Hindlimb muscle (tissue), 1 donor: ENCODE measurements at regions not wholly inside any gene's neighbourhood (a gene's known extent, or its start where the extent isn't known, plus 50 kb on each side); places are given as distances from the start of the nearest gene placed in this dataset.

ENCODE experiments used
- DNase-seq: peaks from one replicate; pipeline ENCODE4 v3.0.0-alpha.2; 2013

GRCh38 chr10:4136121-4136520 is 351.1 kb upstream of the KLF6 start:
- DNase-seq, result no peak

GRCh38 chr10:4132216-4132556 is 347.2 kb upstream of the KLF6 start:
- DNase-seq, result no peak

- DNase-seq, result no peak
Observed at GRCh38 chr10:4131407-4132215, 346.6 kb upstream of the KLF6 start.

GRCh38 chr10:4130685-4131084 is 345.7 kb upstream of the KLF6 start:
- no peak for DNase-seq

GRCh38 chr10:4129866-4130477 is 345.0 kb upstream of the KLF6 start:
- no peak for DNase-seq

GRCh38 chr10:4127518-4128315 is 342.7 kb upstream of the KLF6 start:
- no peak for DNase-seq

- no peak for DNase-seq
Observed at GRCh38 chr10:4125776-4126175, 340.8 kb upstream of the KLF6 start.

GRCh38 chr10:4121502-4122380 is 336.7 kb upstream of the KLF6 start:
- no peak for DNase-seq

GRCh38 chr10:4120096-4120853 is 335.3 kb upstream of the KLF6 start:
- DNase-seq, result no peak

GRCh38 chr10:4119107-4119506 is 334.1 kb upstream of the KLF6 start:
- DNase-seq, result no peak

- no peak for DNase-seq
Observed at GRCh38 chr10:4117604-4118003, 332.6 kb upstream of the KLF6 start.

GRCh38 chr10:4111643-4112042 is 326.6 kb upstream of the KLF6 start:
- no peak for DNase-seq

- DNase-seq, result no peak
Observed at GRCh38 chr10:4109469-4109868, 324.5 kb upstream of the KLF6 start.

GRCh38 chr10:4108693-4109092 is 323.7 kb upstream of the KLF6 start:
- no peak for DNase-seq

GRCh38 chr10:4107285-4107851 is 322.4 kb upstream of the KLF6 start:
- DNase-seq, result no peak

- DNase-seq, result no peak
Observed at GRCh38 chr10:4103603-4104002, 318.6 kb upstream of the KLF6 start.

- no peak for DNase-seq
Observed at GRCh38 chr10:4102802-4103344, 317.9 kb upstream of the KLF6 start.

- no peak for DNase-seq
Observed at GRCh38 chr10:4101918-4102654, 317.1 kb upstream of the KLF6 start.

GRCh38 chr10:4100380-4100779 is 315.4 kb upstream of the KLF6 start:
- no peak for DNase-seq

GRCh38 chr10:4099202-4099601 is 314.2 kb upstream of the KLF6 start:
- no peak for DNase-seq
